ENCODE measurements at regions not wholly inside any gene's neighbourhood (a gene's known extent, or its start where the extent isn't known, plus 50 kb on each side); places are given as distances from the start of the nearest gene placed in this dataset.

GRCh38 chr4:24197955-24198354 lies 308.1 kb upstream of the PPARGC1A start:
- no peaks in the 10 kb centered on the region for H3K36me3 Mint-ChIP-seq
- no peak overlapping the region for H3K4me3 Mint-ChIP-seq
- DNase-seq, result no peak
- ChIA-PET POLR2A (ENCODE audit: partially characterized antibody) (no interaction called here), CTCF (ENCODE audit: partially characterized antibody) (no interaction called here)
- no peaks in the 10 kb centered on the region for H3K27me3 Mint-ChIP-seq
- no peaks in the 10 kb centered on the region for H3K9me3 ChIP-seq (ENCODE audit: control insufficient read depth in 1 of 2, low read length in 2 of 2)
- intact Hi-C loops (cut with micrococcal nuclease), result no loop called here
- no peaks in the 10 kb centered on the region for H3K27me3 ChIP-seq (ENCODE audit: insufficient read depth, low read length)
- H3K27ac Mint-ChIP-seq, result no peak overlapping the region
- H3K4me1 ChIP-seq (ENCODE audit: insufficient read depth, low read length), result no peaks in the 10 kb centered on the region
- no peak overlapping the region for H3K27ac ChIP-seq (ENCODE audit: low read depth, low read length)
- H3K4me3 ChIP-seq (ENCODE audit: low read length in 2 of 2), result no peak overlapping the region
- H3K4me1 Mint-ChIP-seq, result no peaks in the 10 kb centered on the region
- H3K9me3 Mint-ChIP-seq, result peaks cover 0 to 2% (median 0%) of the 10 kb centered on the region in 8 donors
- no peaks in the 10 kb centered on the region for H3K36me3 ChIP-seq (ENCODE audit: insufficient read depth, low read length)

GRCh38 chr4:24196785-24197184 lies 306.9 kb upstream of the PPARGC1A start:
- Mint-ChIP-seq H3K27ac (no peak overlapping the region), H3K4me1 (no peaks in the 10 kb centered on the region), H3K4me3 (no peak overlapping the region), H3K9me3 (peaks cover 0 to 2% (median 0%) of the 10 kb centered on the region in 8 donors), H3K27me3 (no peaks in the 10 kb centered on the region), H3K36me3 (no peaks in the 10 kb centered on the region)
- no peaks in the 10 kb centered on the region for H3K4me1 ChIP-seq (ENCODE audit: insufficient read depth, low read length)
- intact Hi-C loops (cut with micrococcal nuclease), result no loop called here
- H3K4me3 ChIP-seq (ENCODE audit: low read length in 2 of 2), result no peak overlapping the region
- H3K27me3 ChIP-seq (ENCODE audit: insufficient read depth, low read length), result no peaks in the 10 kb centered on the region
- no peaks in the 10 kb centered on the region for H3K9me3 ChIP-seq (ENCODE audit: control insufficient read depth in 1 of 2, low read length in 2 of 2)
- ChIA-PET POLR2A (ENCODE audit: partially characterized antibody) (no interaction called here), CTCF (ENCODE audit: partially characterized antibody) (no interaction called here)
- DNase-seq, result no peak
- no peaks in the 10 kb centered on the region for H3K36me3 ChIP-seq (ENCODE audit: insufficient read depth, low read length)
- no peak overlapping the region for H3K27ac ChIP-seq (ENCODE audit: low read depth, low read length)

GRCh38 chr4:24195991-24196736 lies 306.3 kb upstream of the PPARGC1A start:
- CTCF ChIA-PET (ENCODE audit: partially characterized antibody), result interaction anchor here (0.6 kb wide), 1 partner anchor 174 kb away, joined by 4 read pairs; no protein-coding TSS in a partner anchor
- no peaks in the 10 kb centered on the region for H3K4me1 ChIP-seq (ENCODE audit: insufficient read depth, low read length)
- H3K27ac ChIP-seq (ENCODE audit: low read depth, low read length), result no peak overlapping the region
- H3K9me3 ChIP-seq (ENCODE audit: control insufficient read depth in 1 of 2, low read length in 2 of 2), result no peaks in the 10 kb centered on the region
- no peak overlapping the region for H3K4me3 ChIP-seq (ENCODE audit: low read length in 2 of 2)
- Mint-ChIP-seq H3K4me1 (no peaks in the 10 kb centered on the region), H3K27ac (no peak overlapping the region), H3K27me3 (no peaks in the 10 kb centered on the region), H3K36me3 (no peaks in the 10 kb centered on the region), H3K4me3 (no peak overlapping the region), H3K9me3 (peaks cover 0 to 2% (median 0%) of the 10 kb centered on the region in 8 donors)
- POLR2A ChIA-PET (ENCODE audit: partially characterized antibody), result no interaction called here
- no peaks in the 10 kb centered on the region for H3K36me3 ChIP-seq (ENCODE audit: insufficient read depth, low read length)
- DNase-seq, result no peak
- intact Hi-C loops (cut with micrococcal nuclease), result no loop called here
- H3K27me3 ChIP-seq (ENCODE audit: insufficient read depth, low read length), result no peaks in the 10 kb centered on the region

- Histone ChIP-seq H3K36me3 (ENCODE audit: insufficient read depth, low read length) (no peaks in the 10 kb centered on the region), H3K4me3 (ENCODE audit: low read length in 2 of 2) (no peak overlapping the region), H3K4me1 (ENCODE audit: insufficient read depth, low read length) (no peaks in the 10 kb centered on the region), H3K27ac (ENCODE audit: low read depth, low read length) (no peak overlapping the region), H3K27me3 (ENCODE audit: insufficient read depth, low read length) (no peaks in the 10 kb centered on the region), H3K9me3 (ENCODE audit: control insufficient read depth in 1 of 2, low read length in 2 of 2) (no peaks in the 10 kb centered on the region)
- CTCF ChIA-PET (ENCODE audit: partially characterized antibody), result no interaction called here
- POLR2A ChIA-PET (ENCODE audit: partially characterized antibody), result no interaction called here
- peaks cover 0 to 5% (median 0%) of the 10 kb centered on the region in 8 donors for H3K9me3 Mint-ChIP-seq
- no peaks in the 10 kb centered on the region for H3K36me3 Mint-ChIP-seq
- intact Hi-C loops (cut with micrococcal nuclease), result no loop called here
- no peaks in the 10 kb centered on the region for H3K4me1 Mint-ChIP-seq
- DNase-seq, result no peak
- H3K27me3 Mint-ChIP-seq, result no peaks in the 10 kb centered on the region
- no peak overlapping the region for H3K27ac Mint-ChIP-seq
- no peak overlapping the region for H3K4me3 Mint-ChIP-seq
Observed at GRCh38 chr4:24192018-24192641, 302.3 kb upstream of the PPARGC1A start.

- DNase-seq, result no peak
- ChIA-PET POLR2A (ENCODE audit: partially characterized antibody) (no interaction called here), CTCF (ENCODE audit: partially characterized antibody) (no interaction called here)
- H3K27me3 Mint-ChIP-seq, result no peaks in the 10 kb centered on the region
- peaks cover 0 to 5% (median 0%) of the 10 kb centered on the region in 8 donors for H3K9me3 Mint-ChIP-seq
- no peaks in the 10 kb centered on the region for H3K9me3 ChIP-seq (ENCODE audit: control insufficient read depth in 1 of 2, low read length in 2 of 2)
- no peaks in the 10 kb centered on the region for H3K4me1 ChIP-seq (ENCODE audit: insufficient read depth, low read length)
- no peak overlapping the region for H3K4me3 ChIP-seq (ENCODE audit: low read length in 2 of 2)
- H3K4me3 Mint-ChIP-seq, result no peak overlapping the region
- intact Hi-C loops (cut with micrococcal nuclease), result no loop called here
- H3K4me1 Mint-ChIP-seq, result no peaks in the 10 kb centered on the region
- no peaks in the 10 kb centered on the region for H3K27me3 ChIP-seq (ENCODE audit: insufficient read depth, low read length)
- H3K36me3 ChIP-seq (ENCODE audit: insufficient read depth, low read length), result no peaks in the 10 kb centered on the region
- no peak overlapping the region for H3K27ac ChIP-seq (ENCODE audit: low read depth, low read length)
- H3K27ac Mint-ChIP-seq, result no peak overlapping the region
- H3K36me3 Mint-ChIP-seq, result no peaks in the 10 kb centered on the region
Observed at GRCh38 chr4:24190761-24191695, 301.2 kb upstream of the PPARGC1A start.

GRCh38 chr4:24188459-24188858 lies 298.6 kb upstream of the PPARGC1A start:
- Mint-ChIP-seq H3K27ac (no peak overlapping the region), H3K27me3 (peaks cover 0 to 1% of the 10 kb centered on the region in 2 donors), H3K4me3 (no peak overlapping the region), H3K9me3 (peaks cover 0 to 3% (median 0%) of the 10 kb centered on the region in 8 donors), H3K36me3 (no peaks in the 10 kb centered on the region), H3K4me1 (no peaks in the 10 kb centered on the region)
- Histone ChIP-seq H3K9me3 (ENCODE audit: control insufficient read depth in 1 of 2, low read length in 2 of 2) (no peaks in the 10 kb centered on the region), H3K4me3 (ENCODE audit: low read length in 2 of 2) (no peak overlapping the region), H3K27ac (ENCODE audit: low read depth, low read length) (no peak overlapping the region), H3K4me1 (ENCODE audit: insufficient read depth, low read length) (no peaks in the 10 kb centered on the region), H3K27me3 (ENCODE audit: insufficient read depth, low read length) (no peaks in the 10 kb centered on the region), H3K36me3 (ENCODE audit: insufficient read depth, low read length) (no peaks in the 10 kb centered on the region)
- intact Hi-C loops (cut with micrococcal nuclease), result no loop called here
- ChIA-PET POLR2A (ENCODE audit: partially characterized antibody) (no interaction called here), CTCF (ENCODE audit: partially characterized antibody) (no interaction called here)
- no peak for DNase-seq

GRCh38 chr4:24186466-24186865 lies 296.6 kb upstream of the PPARGC1A start:
- no peak overlapping the region for H3K4me3 Mint-ChIP-seq
- no peak for DNase-seq

More at GRCh38 chr4:24186466-24186865, 296.6 kb upstream of the PPARGC1A start:
- Histone ChIP-seq H3K27me3 (ENCODE audit: insufficient read depth, low read length) (no peaks in the 10 kb centered on the region), H3K4me1 (ENCODE audit: insufficient read depth, low read length) (no peaks in the 10 kb centered on the region), H3K4me3 (ENCODE audit: low read length in 2 of 2) (no peak overlapping the region), H3K36me3 (ENCODE audit: insufficient read depth, low read length) (no peaks in the 10 kb centered on the region), H3K27ac (ENCODE audit: low read depth, low read length) (no peak overlapping the region), H3K9me3 (ENCODE audit: control insufficient read depth in 1 of 2, low read length in 2 of 2) (no peaks in the 10 kb centered on the region)
- CTCF ChIA-PET (ENCODE audit: partially characterized antibody), result no interaction called here
- H3K4me1 Mint-ChIP-seq, result no peaks in the 10 kb centered on the region
- H3K27ac Mint-ChIP-seq, result no peak overlapping the region
- intact Hi-C loops (cut with micrococcal nuclease), result no loop called here
- POLR2A ChIA-PET (ENCODE audit: partially characterized antibody), result no interaction called here
- peaks cover 0 to 3% (median 0%) of the 10 kb centered on the region in 8 donors for H3K9me3 Mint-ChIP-seq
- H3K27me3 Mint-ChIP-seq, result peaks cover 0 to 1% of the 10 kb centered on the region in 2 donors
- H3K36me3 Mint-ChIP-seq, result no peaks in the 10 kb centered on the region

Data from CD4-positive, alpha-beta memory T cell (primary cell).